ENCODE measurements at regions not wholly inside any gene's neighbourhood (a gene's known extent, or its start where the extent isn't known, plus 50 kb on each side); places are given as distances from the start of the nearest gene placed in this dataset.
"Not testable (repeated sequence)": the region's sequence is repeated elsewhere in the genome, so short reads cannot be mapped to it uniquely, and the experiment has no call there.

GRCh38 chr1:121008512-121009215 is 119.1 kb downstream of the PPIAL4A start:
- TF ChIP-seq CTCF (conservative IDR thresholded peaks at IDR 0.05); EZH2 (IDR thresholded peaks at IDR 0.05; ENCODE audit: low read depth): not testable (repeated sequence)
